WTC11 (cell line): ENCODE measurements at regions not wholly inside any gene's neighbourhood (a gene's known extent, or its start where the extent isn't known, plus 50 kb on each side); places are given as distances from the start of the nearest gene placed in this dataset.

Source experiments
- CREB1 ChIP-seq: sonication (generic); formaldehyde crosslinking; IDR thresholded peaks from 2 replicates; pipeline ENCODE4 v1.8.0; 2023; ENCODE audit warnings: mild to moderate bottlenecking, missing genetic modification reagents
- NFE2L1 ChIP-seq: sonication (generic); formaldehyde crosslinking; IDR thresholded peaks from 2 replicates; pipeline ENCODE4 v1.8.1; 2023; ENCODE audit warnings: missing genetic modification reagents
- NR2C2 ChIP-seq: sonication (generic); formaldehyde crosslinking; IDR thresholded peaks from 2 replicates; pipeline ENCODE4 v1.8.0; 2022; ENCODE audit warnings: mild to moderate bottlenecking, missing genetic modification reagents
- TF ChIP-seq, protein P1 (sequence below): fragments of 200-600 bp; IDR thresholded peaks from 2 replicates; pipeline ENCODE4 v1.8.0; 2022; ENCODE audit warnings: antibody characterized with exemption
- TF ChIP-seq, protein P2 (sequence below): sonication (generic); formaldehyde crosslinking; IDR thresholded peaks from 2 replicates; pipeline ENCODE4 v1.8.1; 2022; ENCODE audit warnings: mild to moderate bottlenecking, missing genetic modification reagents, moderate library complexity, borderline replicate concordance
- TF ChIP-seq, protein P3 (sequence below): sonication (generic); formaldehyde crosslinking; IDR thresholded peaks from 2 replicates; pipeline ENCODE4 v1.8.1; 2023; ENCODE audit warnings: mild to moderate bottlenecking, missing genetic modification reagents
- TF ChIP-seq, protein P4 (sequence below): sonication (generic); formaldehyde crosslinking; IDR thresholded peaks from 2 replicates; pipeline ENCODE4 v1.8.0; 2022; ENCODE audit warnings: mild to moderate bottlenecking, missing genetic modification reagents

DNA sequence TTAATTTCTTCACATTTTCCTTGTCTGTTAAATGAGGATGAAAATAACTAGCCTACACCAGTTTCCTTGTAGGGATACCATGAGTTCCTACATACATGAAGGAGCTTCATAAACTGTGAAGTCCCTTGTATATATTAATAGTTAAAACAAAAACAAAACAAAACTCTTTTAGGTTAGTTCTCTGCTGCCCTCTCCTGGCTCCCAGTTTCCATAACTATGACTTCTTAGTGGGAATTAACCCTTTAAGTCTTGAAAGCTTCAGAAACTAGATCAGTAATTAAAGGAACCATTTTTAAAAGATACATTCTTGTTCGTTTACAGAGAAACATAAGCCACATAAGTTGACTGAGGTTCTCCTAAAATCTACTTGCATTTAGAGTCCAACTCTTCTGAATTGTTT lies 500.0 kb upstream of the C9orf72 start:
- TF ChIP-seq CREB1 (CRISPR knock-in tag) (no peak), NFE2L1 (CRISPR knock-in tag) (no peak), NR2C2 (no peak)
- TF ChIP-seq, protein P1, sequence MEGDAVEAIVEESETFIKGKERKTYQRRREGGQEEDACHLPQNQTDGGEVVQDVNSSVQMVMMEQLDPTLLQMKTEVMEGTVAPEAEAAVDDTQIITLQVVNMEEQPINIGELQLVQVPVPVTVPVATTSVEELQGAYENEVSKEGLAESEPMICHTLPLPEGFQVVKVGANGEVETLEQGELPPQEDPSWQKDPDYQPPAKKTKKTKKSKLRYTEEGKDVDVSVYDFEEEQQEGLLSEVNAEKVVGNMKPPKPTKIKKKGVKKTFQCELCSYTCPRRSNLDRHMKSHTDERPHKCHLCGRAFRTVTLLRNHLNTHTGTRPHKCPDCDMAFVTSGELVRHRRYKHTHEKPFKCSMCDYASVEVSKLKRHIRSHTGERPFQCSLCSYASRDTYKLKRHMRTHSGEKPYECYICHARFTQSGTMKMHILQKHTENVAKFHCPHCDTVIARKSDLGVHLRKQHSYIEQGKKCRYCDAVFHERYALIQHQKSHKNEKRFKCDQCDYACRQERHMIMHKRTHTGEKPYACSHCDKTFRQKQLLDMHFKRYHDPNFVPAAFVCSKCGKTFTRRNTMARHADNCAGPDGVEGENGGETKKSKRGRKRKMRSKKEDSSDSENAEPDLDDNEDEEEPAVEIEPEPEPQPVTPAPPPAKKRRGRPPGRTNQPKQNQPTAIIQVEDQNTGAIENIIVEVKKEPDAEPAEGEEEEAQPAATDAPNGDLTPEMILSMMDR, result no peak; the same call in 1 of the 2 replicates
- TF ChIP-seq, protein P2, sequence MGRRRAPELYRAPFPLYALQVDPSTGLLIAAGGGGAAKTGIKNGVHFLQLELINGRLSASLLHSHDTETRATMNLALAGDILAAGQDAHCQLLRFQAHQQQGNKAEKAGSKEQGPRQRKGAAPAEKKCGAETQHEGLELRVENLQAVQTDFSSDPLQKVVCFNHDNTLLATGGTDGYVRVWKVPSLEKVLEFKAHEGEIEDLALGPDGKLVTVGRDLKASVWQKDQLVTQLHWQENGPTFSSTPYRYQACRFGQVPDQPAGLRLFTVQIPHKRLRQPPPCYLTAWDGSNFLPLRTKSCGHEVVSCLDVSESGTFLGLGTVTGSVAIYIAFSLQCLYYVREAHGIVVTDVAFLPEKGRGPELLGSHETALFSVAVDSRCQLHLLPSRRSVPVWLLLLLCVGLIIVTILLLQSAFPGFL (CRISPR knock-in tag), result no peak
- TF ChIP-seq, protein P3, sequence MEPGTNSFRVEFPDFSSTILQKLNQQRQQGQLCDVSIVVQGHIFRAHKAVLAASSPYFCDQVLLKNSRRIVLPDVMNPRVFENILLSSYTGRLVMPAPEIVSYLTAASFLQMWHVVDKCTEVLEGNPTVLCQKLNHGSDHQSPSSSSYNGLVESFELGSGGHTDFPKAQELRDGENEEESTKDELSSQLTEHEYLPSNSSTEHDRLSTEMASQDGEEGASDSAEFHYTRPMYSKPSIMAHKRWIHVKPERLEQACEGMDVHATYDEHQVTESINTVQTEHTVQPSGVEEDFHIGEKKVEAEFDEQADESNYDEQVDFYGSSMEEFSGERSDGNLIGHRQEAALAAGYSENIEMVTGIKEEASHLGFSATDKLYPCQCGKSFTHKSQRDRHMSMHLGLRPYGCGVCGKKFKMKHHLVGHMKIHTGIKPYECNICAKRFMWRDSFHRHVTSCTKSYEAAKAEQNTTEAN, result no peak
- TF ChIP-seq, protein P4, sequence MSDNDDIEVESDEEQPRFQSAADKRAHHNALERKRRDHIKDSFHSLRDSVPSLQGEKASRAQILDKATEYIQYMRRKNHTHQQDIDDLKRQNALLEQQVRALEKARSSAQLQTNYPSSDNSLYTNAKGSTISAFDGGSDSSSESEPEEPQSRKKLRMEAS (CRISPR knock-in tag), result no peak
